Karpas-422 (cell line): ENCODE measurements at regions not wholly inside any gene's neighbourhood (a gene's known extent, or its start where the extent isn't known, plus 50 kb on each side); places are given as distances from the start of the nearest gene placed in this dataset.

Experiments
- DNase-seq: peaks from one replicate; pipeline ENCODE4 v3.0.0-alpha.2; 2015
- H2AFZ ChIP-seq: fragments of 200-600 bp; sonication (generic); 2 replicates; pipeline ENCODE4 v1.6.1; 2014; ENCODE audit warnings: antibody characterized with exemption, low read length, mixed read lengths
- H3K27ac ChIP-seq: fragments of 200-600 bp; sonication (generic); 2 replicates; pipeline ENCODE4 v1.5.1; 2014; ENCODE audit warnings: mild to moderate bottlenecking, low read length, moderate library complexity
- H3K27me3 ChIP-seq: fragments of 200-600 bp; sonication (generic); 2 replicates; pipeline ENCODE4 v1.6.1; 2014; ENCODE audit warnings: low read length, mixed read lengths
- H3K36me3 ChIP-seq: fragments of 200-600 bp; sonication (generic); 2 replicates; pipeline ENCODE4 v1.6.1; 2014; ENCODE audit warnings: low read length, mixed read lengths; ENCODE audit not compliant: insufficient read depth
- H3K4me1 ChIP-seq: fragments of 200-600 bp; sonication (generic); 2 replicates; pipeline ENCODE4 v1.6.1; 2014; ENCODE audit warnings: mild to moderate bottlenecking, low read length, mixed read lengths
- H3K4me2 ChIP-seq: fragments of 200-600 bp; sonication (generic); 2 replicates; pipeline ENCODE4 v1.6.1; 2014; ENCODE audit warnings: low read length, low read depth, mild to moderate bottlenecking; ENCODE audit not compliant: poor library complexity, severe bottlenecking
- H3K4me3 ChIP-seq: fragments of 200-600 bp; sonication (generic); 2 replicates; pipeline ENCODE4 v1.5.1; 2014; ENCODE audit warnings: mild to moderate bottlenecking, antibody characterized with exemption, low read length, mixed read lengths
- H3K79me2 ChIP-seq: fragments of 200-600 bp; sonication (generic); 2 replicates; pipeline ENCODE4 v1.6.1; 2014; ENCODE audit warnings: mild to moderate bottlenecking, low read length, mixed read lengths
- H3K9ac ChIP-seq: fragments of 200-600 bp; sonication (generic); 2 replicates; pipeline ENCODE4 v1.6.0; 2014; ENCODE audit warnings: low read length
- H3K9me2 ChIP-seq: fragments of 200-600 bp; sonication (generic), shearing (Covaris generic); replicated peaks from 2 replicates; pipeline ENCODE4 v1.6.0; 2014; ENCODE audit warnings: mild to moderate bottlenecking, low read length, moderate library complexity; ENCODE audit not compliant: insufficient read depth
- H3K9me3 ChIP-seq: fragments of 300-700, 200-600 bp; sonication (generic); 2 replicates; pipeline ENCODE4 v1.6.1; 2014; ENCODE audit warnings: low read length, mixed read lengths
- H4K20me1 ChIP-seq: fragments of 200-600 bp; sonication (generic); 2 replicates; pipeline ENCODE4 v1.6.1; 2014; ENCODE audit warnings: mild to moderate bottlenecking, antibody characterized with exemption, low read length, low read depth; ENCODE audit not compliant: insufficient read depth

- H3K9me2 ChIP-seq = no peaks in the 10 kb centered on the region
- H3K4me2 ChIP-seq = no peak overlapping the region
- no peaks in the 10 kb centered on the region for H3K36me3 ChIP-seq
- no peaks in the 10 kb centered on the region for H3K4me1 ChIP-seq
- no peak overlapping the region for H3K27ac ChIP-seq
- H3K79me2 ChIP-seq = no peaks in the 10 kb centered on the region
- H3K9me3 ChIP-seq = peaks cover 10% of the 10 kb centered on the region
- H3K4me3 ChIP-seq = no peak overlapping the region
- DNase-seq = no peak
- no peak overlapping the region for H2AFZ ChIP-seq
- H3K27me3 ChIP-seq = no peaks in the 10 kb centered on the region
- no peaks in the 10 kb centered on the region for H4K20me1 ChIP-seq
- no peak overlapping the region for H3K9ac ChIP-seq
These were observed 1250.1 kb downstream of the SORCS1 start for GRCh38 chr10:105914432-105914831.

- Histone ChIP-seq H3K36me3 (no peaks in the 10 kb centered on the region), H3K9me3 (peaks cover 16% of the 10 kb centered on the region), H2AFZ (no peak overlapping the region), H3K4me2 (no peak overlapping the region), H4K20me1 (no peaks in the 10 kb centered on the region), H3K27ac (no peak overlapping the region), H3K27me3 (no peaks in the 10 kb centered on the region), H3K4me3 (no peak overlapping the region), H3K9ac (no peak overlapping the region), H3K79me2 (no peaks in the 10 kb centered on the region), H3K9me2 (no peaks in the 10 kb centered on the region), H3K4me1 (no peaks in the 10 kb centered on the region)
- no peak for DNase-seq
These were observed 1255.8 kb downstream of the SORCS1 start for GRCh38 chr10:105908701-105909100.

- no peaks in the 10 kb centered on the region for H3K36me3 ChIP-seq
- no peaks in the 10 kb centered on the region for H4K20me1 ChIP-seq
- no peak overlapping the region for H3K9ac ChIP-seq
- no peak overlapping the region for H3K4me3 ChIP-seq
- no peaks in the 10 kb centered on the region for H3K27me3 ChIP-seq
- H3K79me2 ChIP-seq = no peaks in the 10 kb centered on the region
- peaks cover 7% of the 10 kb centered on the region; the same call in 1 of the 2 replicates for H3K9me3 ChIP-seq
- H3K4me1 ChIP-seq = no peaks in the 10 kb centered on the region
- H2AFZ ChIP-seq = no peak overlapping the region
- DNase-seq = no peak
- no peak overlapping the region for H3K4me2 ChIP-seq
- no peaks in the 10 kb centered on the region for H3K9me2 ChIP-seq
- no peak overlapping the region for H3K27ac ChIP-seq
These were observed 1244.4 kb downstream of the SORCS3 start for GRCh38 chr10:105885495-105885894.

- Histone ChIP-seq H3K9ac (no peak overlapping the region), H3K27me3 (no peaks in the 10 kb centered on the region), H3K4me3 (no peak overlapping the region), H3K27ac (no peak overlapping the region), H3K9me3 (peaks cover 7% of the 10 kb centered on the region; the same call in 1 of the 2 replicates), H4K20me1 (no peaks in the 10 kb centered on the region), H3K36me3 (no peaks in the 10 kb centered on the region), H3K79me2 (no peaks in the 10 kb centered on the region), H2AFZ (no peak overlapping the region), H3K4me1 (no peaks in the 10 kb centered on the region), H3K4me2 (no peak overlapping the region), H3K9me2 (no peaks in the 10 kb centered on the region)
- no peak for DNase-seq
These were observed 1238.3 kb downstream of the SORCS3 start for GRCh38 chr10:105879401-105879800.

GRCh38 chr10:105875050-105875449 lies 1234.0 kb downstream of the SORCS3 start:
- H3K4me1 ChIP-seq = no peaks in the 10 kb centered on the region
- no peaks in the 10 kb centered on the region for H3K36me3 ChIP-seq
- no peak for DNase-seq
- H3K9me2 ChIP-seq = no peaks in the 10 kb centered on the region
- peaks cover 13% of the 10 kb centered on the region for H3K9me3 ChIP-seq
- no peaks in the 10 kb centered on the region for H4K20me1 ChIP-seq
- H2AFZ ChIP-seq = no peak overlapping the region
- H3K27me3 ChIP-seq = no peaks in the 10 kb centered on the region
- no peak overlapping the region for H3K4me2 ChIP-seq
- H3K79me2 ChIP-seq = no peaks in the 10 kb centered on the region
- no peak overlapping the region for H3K9ac ChIP-seq
- no peak overlapping the region for H3K4me3 ChIP-seq
- no peak overlapping the region for H3K27ac ChIP-seq

GRCh38 chr10:105872665-105873064 lies 1231.6 kb downstream of the SORCS3 start:
- Histone ChIP-seq H3K4me3 (no peak overlapping the region), H3K27ac (no peak overlapping the region), H3K9ac (no peak overlapping the region), H3K27me3 (no peaks in the 10 kb centered on the region), H3K9me3 (peaks cover 15% of the 10 kb centered on the region), H3K4me1 (no peaks in the 10 kb centered on the region), H3K4me2 (no peak overlapping the region), H4K20me1 (no peaks in the 10 kb centered on the region), H2AFZ (no peak overlapping the region), H3K79me2 (no peaks in the 10 kb centered on the region), H3K36me3 (no peaks in the 10 kb centered on the region), H3K9me2 (no peaks in the 10 kb centered on the region)
- DNase-seq = no peak

- Histone ChIP-seq H2AFZ (no peak overlapping the region), H3K9ac (no peak overlapping the region), H3K36me3 (no peaks in the 10 kb centered on the region), H4K20me1 (no peaks in the 10 kb centered on the region), H3K4me2 (no peak overlapping the region), H3K9me2 (no peaks in the 10 kb centered on the region), H3K9me3 (peaks cover 18% of the 10 kb centered on the region), H3K4me1 (no peaks in the 10 kb centered on the region), H3K4me3 (no peak overlapping the region), H3K27me3 (no peaks in the 10 kb centered on the region), H3K79me2 (no peaks in the 10 kb centered on the region), H3K27ac (no peak overlapping the region)
- no peak for DNase-seq
These were observed 1227.8 kb downstream of the SORCS3 start for GRCh38 chr10:105868935-105869334.

- Histone ChIP-seq H3K27ac (no peak overlapping the region), H3K4me1 (no peaks in the 10 kb centered on the region)
These were observed 1223.8 kb downstream of the SORCS3 start for GRCh38 chr10:105864854-105865253.

More at GRCh38 chr10:105864854-105865253, 1223.8 kb downstream of the SORCS3 start:
- no peak overlapping the region for H3K4me2 ChIP-seq
- H3K9ac ChIP-seq = no peak overlapping the region
- H3K4me3 ChIP-seq = no peak overlapping the region
- no peak overlapping the region for H2AFZ ChIP-seq
- H3K36me3 ChIP-seq = no peaks in the 10 kb centered on the region
- H4K20me1 ChIP-seq = no peaks in the 10 kb centered on the region
- peaks cover 18% of the 10 kb centered on the region for H3K9me3 ChIP-seq
- H3K27me3 ChIP-seq = no peaks in the 10 kb centered on the region
- no peaks in the 10 kb centered on the region for H3K9me2 ChIP-seq
- no peaks in the 10 kb centered on the region for H3K79me2 ChIP-seq
- DNase-seq = no peak
